ENCODE measurements at regions not wholly inside any gene's neighbourhood (a gene's known extent, or its start where the extent isn't known, plus 50 kb on each side); places are given as distances from the start of the nearest gene placed in this dataset.

GRCh38 chr10:88193018-88193417, 329.6 kb downstream of the PTEN start:
- Mint-ChIP-seq H3K4me3 (ENCODE audit: low read depth) (no peak overlapping the region), H3K9me3 (ENCODE audit: low read depth) (peaks cover 7% of the 10 kb centered on the region), H3K36me3 (ENCODE audit: insufficient read depth) (no peaks in the 10 kb centered on the region), H3K27ac (no peak overlapping the region), H3K27me3 (peaks cover 4% of the 10 kb centered on the region), H3K4me1 (ENCODE audit: low read depth) (peaks cover 8% of the 10 kb centered on the region)
- DNase-seq (ENCODE audit: low spot score, unreplicated experiment): no peak
- no peak for TF ChIP-seq CTCF (IDR thresholded peaks at IDR 0.05; ENCODE audit: unreplicated experiment)

- no peak for DNase-seq (ENCODE audit: low spot score, unreplicated experiment)
- Mint-ChIP-seq H3K36me3 (ENCODE audit: insufficient read depth) (no peaks in the 10 kb centered on the region), H3K27me3 (peaks cover 7% of the 10 kb centered on the region), H3K9me3 (ENCODE audit: low read depth) (peaks cover 12% of the 10 kb centered on the region), H3K27ac (no peak overlapping the region), H3K4me3 (ENCODE audit: low read depth) (no peak overlapping the region), H3K4me1 (ENCODE audit: low read depth) (peaks cover 8% of the 10 kb centered on the region)
- TF ChIP-seq CTCF (IDR thresholded peaks at IDR 0.05; ENCODE audit: unreplicated experiment): no peak
These were observed 330.8 kb downstream of the PTEN start for GRCh38 chr10:88194041-88194887.

- H3K36me3 Mint-ChIP-seq (ENCODE audit: insufficient read depth): no peaks in the 10 kb centered on the region
- peaks cover 8% of the 10 kb centered on the region for H3K4me1 Mint-ChIP-seq (ENCODE audit: low read depth)
- H3K27ac Mint-ChIP-seq: no peak overlapping the region
- peaks cover 14% of the 10 kb centered on the region for H3K9me3 Mint-ChIP-seq (ENCODE audit: low read depth)
- TF ChIP-seq CTCF (IDR thresholded peaks at IDR 0.05; ENCODE audit: unreplicated experiment): no peak
- H3K4me3 Mint-ChIP-seq (ENCODE audit: low read depth): no peak overlapping the region
- no peak for DNase-seq (ENCODE audit: low spot score, unreplicated experiment)
- peaks cover 6% of the 10 kb centered on the region for H3K27me3 Mint-ChIP-seq
These were observed 331.5 kb downstream of the PTEN start for GRCh38 chr10:88194961-88195367.

- H3K27ac Mint-ChIP-seq: no peak overlapping the region
- no peak for DNase-seq (ENCODE audit: low spot score, unreplicated experiment)
- H3K27me3 Mint-ChIP-seq: peaks cover 3% of the 10 kb centered on the region
- H3K36me3 Mint-ChIP-seq (ENCODE audit: insufficient read depth): no peaks in the 10 kb centered on the region
- peaks cover 17% of the 10 kb centered on the region for H3K9me3 Mint-ChIP-seq (ENCODE audit: low read depth)
- no peak overlapping the region for H3K4me3 Mint-ChIP-seq (ENCODE audit: low read depth)
- TF ChIP-seq CTCF (IDR thresholded peaks at IDR 0.05; ENCODE audit: unreplicated experiment): no peak
- H3K4me1 Mint-ChIP-seq (ENCODE audit: low read depth): peaks cover 14% of the 10 kb centered on the region
These were observed 332.4 kb downstream of the PTEN start for GRCh38 chr10:88195841-88196240.

- no peak for DNase-seq (ENCODE audit: low spot score, unreplicated experiment)
- Mint-ChIP-seq H3K27me3 (peaks cover 3% of the 10 kb centered on the region), H3K4me3 (ENCODE audit: low read depth) (no peak overlapping the region), H3K36me3 (ENCODE audit: insufficient read depth) (no peaks in the 10 kb centered on the region), H3K27ac (no peak overlapping the region), H3K4me1 (ENCODE audit: low read depth) (peaks cover 14% of the 10 kb centered on the region), H3K9me3 (ENCODE audit: low read depth) (peaks cover 17% of the 10 kb centered on the region)
- no peak for TF ChIP-seq CTCF (IDR thresholded peaks at IDR 0.05; ENCODE audit: unreplicated experiment)
These were observed 332.9 kb downstream of the PTEN start for GRCh38 chr10:88196291-88196690.

Measured in progenitor cell of endocrine pancreas (in vitro differentiated cells).